HG03103 (cell line): ENCODE measurements at regions not wholly inside any gene's neighbourhood (a gene's known extent, or its start where the extent isn't known, plus 50 kb on each side); places are given as distances from the start of the nearest gene placed in this dataset.

Experiments used
- ATAC-seq: cut with Tn5 transposase; IDR thresholded peaks from one replicate; pipeline ENCODE4 v1.9.1; 2021; ENCODE audit warnings: low read depth; ENCODE audit not compliant: unreplicated experiment

DNA sequence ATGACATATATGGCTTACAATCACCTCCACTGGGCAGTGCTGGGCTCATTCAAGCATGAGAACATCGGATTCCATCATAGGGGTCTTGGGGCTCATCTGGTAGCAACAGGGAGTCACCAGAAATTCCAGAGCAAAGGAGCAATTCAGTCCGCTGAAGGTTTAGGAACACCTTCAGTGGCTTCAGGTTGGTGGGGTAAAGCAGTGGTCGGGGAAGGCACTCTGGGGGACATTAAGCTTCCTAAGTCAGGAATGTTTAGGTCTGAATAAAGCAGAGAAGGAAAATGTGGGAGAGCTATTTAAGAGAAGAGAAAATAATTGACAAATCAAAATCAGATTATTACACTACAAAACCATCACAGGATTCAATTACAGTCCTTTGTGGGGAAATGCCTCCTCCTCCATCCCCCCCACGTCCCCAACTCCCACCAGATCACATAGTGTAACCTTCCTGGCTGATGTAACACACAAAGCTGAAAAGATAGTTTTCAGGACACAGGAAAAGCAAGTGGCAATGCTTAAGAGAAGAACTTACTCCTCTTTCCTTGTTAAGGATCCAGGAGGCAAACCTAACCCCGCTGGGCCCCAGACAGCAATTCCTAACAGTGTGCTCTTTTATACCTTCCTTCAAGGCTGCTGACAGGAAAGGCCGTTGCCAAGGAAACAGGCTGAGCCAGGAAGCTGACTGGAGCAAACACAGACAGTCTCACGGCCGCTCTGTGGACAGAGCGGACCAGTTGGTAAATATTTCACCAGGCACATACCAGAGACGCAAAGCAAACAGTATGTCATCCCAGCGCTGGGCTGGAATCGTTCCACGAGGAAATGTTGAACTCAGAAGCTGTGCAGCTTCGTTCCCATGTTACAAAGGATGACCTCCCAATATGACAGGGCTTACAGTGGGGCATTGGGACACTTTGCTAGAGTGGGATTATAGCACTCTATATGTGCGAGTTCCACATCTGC, 57.5 kb upstream of the LMCD1 start:
- no peak for ATAC-seq

DNA sequence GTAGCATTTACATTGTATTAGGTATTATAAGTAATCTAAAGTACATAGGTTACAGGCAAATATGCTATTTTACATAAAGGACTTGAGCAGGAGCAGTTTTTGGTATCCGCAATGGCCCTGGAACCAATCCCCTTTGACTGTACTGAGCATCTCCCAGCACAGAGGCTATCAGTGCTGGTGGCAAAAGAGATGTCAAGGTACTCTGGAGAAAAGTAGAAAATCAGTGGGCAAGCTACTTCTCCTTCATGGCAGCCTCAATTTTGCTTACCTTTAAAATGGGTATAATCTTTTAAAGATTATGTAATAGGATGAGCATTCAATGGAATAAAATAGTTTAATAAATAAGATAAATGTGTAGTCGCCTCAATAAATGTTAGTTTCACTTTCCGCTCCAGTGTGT, 56.7 kb upstream of the LMCD1 start:
- ATAC-seq, result no peak

DNA sequence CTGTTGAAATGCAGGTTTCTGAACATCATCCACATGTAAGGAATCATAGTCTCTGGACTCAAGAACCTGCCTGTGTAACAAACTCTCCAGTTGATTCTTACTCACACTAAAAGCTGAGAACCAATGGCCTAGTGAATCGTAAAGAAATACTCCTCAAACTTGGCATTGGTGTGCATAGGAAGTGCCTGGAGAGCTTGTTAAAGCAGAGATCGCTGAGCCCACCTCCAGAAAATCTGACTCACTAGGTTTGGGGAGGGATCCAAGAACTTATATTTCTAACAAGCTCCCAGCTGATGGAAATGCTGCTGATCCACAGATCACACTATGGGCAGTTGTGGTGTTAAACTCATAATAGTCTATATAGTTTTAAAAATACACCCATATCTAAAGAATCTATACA, 55.8 kb upstream of the LMCD1 start:
- no peak for ATAC-seq

DNA sequence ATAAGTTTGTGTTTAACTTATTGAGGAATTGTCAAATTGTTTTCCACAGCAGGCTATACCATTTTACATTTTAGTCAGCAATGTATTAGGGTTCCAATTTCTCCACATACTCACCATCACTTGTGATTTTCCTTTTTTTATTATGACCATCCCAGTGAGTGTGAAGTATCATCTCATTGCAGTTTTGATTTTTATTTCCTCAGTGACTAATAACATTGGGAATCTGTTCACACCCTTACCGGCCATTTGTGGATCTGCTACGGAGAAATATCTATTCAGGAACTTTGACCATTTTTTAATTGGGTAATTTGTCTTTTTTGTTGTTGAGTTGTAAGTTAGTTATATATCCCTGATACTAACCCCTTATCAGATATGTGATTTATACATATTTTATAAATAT, 54.8 kb upstream of the LMCD1 start:
- ATAC-seq, result no peak

DNA sequence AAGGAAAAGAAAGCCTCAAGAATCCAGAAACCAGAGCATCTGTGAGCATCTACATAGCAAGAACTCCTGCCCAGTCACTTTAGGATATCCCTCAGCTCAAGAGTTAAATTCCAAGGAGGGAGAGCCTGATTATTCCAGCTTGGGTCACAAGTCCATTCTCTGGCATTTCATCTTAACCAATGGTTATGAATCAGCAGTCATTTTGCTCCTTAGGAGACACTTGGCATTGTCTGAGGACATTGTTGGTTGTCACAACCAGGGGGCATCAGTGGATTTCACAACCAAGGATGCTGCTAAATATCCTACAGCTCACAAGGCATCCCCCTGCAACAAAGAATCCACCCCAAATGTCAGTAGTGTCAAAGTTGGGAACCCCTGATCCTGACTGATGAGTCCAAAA, 51.0 kb upstream of the LMCD1 start:
- ATAC-seq, result no peak

DNA sequence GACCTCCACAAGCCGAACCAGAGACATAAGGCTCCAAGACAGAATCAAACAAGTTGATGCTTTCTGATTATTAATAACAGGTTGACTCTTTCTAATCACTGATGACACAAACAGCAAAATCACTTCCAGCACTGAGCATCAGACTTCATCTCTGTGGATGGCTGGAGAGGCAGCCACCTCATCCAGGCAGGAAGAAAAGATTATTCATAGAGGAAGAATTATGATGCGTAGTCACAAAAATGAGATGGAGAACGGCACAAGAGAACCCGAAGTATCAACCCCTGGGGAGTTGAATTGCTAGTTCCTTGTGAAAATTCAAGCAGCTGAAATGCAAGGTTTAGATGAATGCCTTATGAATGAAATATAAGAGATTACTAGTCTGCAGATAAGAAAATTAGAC, 49.9 kb upstream of the LMCD1 start:
- ATAC-seq, result no peak
